NCI-H2196 (cell line): ENCODE measurements at regions not wholly inside any gene's neighbourhood (a gene's known extent, or its start where the extent isn't known, plus 50 kb on each side); places are given as distances from the start of the nearest gene placed in this dataset.
A peak's percentile ranks its signal among the peaks of the same experiment; 100 is the strongest.
"Not testable (repeated sequence)": the region's sequence is repeated elsewhere in the genome, so short reads cannot be mapped to it uniquely, and the experiment has no call there.

Source experiments
- DNase-seq: peaks from one replicate; lab custom pipeline; 2025; ENCODE audit not compliant: unreplicated experiment; lab: John Stamatoyannopoulos, UW

- DNase-seq: not testable (repeated sequence)
Measured at GRCh38 chr7:128561116-128561722, 84.7 kb downstream of the METTL2B start.

GRCh38 chr7:128562795-128563194 is 86.2 kb downstream of the METTL2B start:
- not testable (repeated sequence) for DNase-seq

GRCh38 chr7:128564123-128564700 is 87.7 kb downstream of the METTL2B start:
- not testable (repeated sequence) for DNase-seq

GRCh38 chr7:128564932-128565864 is 88.7 kb downstream of the METTL2B start:
- not testable (repeated sequence) for DNase-seq

- DNase-seq: not testable (repeated sequence)
Measured at GRCh38 chr7:128575277-128575676, 96.8 kb upstream of the GARIN1A start.

- DNase-seq: not testable (repeated sequence)
Measured at GRCh38 chr7:128576953-128577352, 95.1 kb upstream of the GARIN1A start.

- not testable (repeated sequence) for DNase-seq
Measured at GRCh38 chr7:128579843-128580242, 92.2 kb upstream of the GARIN1A start.

- DNase-seq: not testable (repeated sequence)
Measured at GRCh38 chr7:128581100-128581499, 91.0 kb upstream of the GARIN1A start.

- not testable (repeated sequence) for DNase-seq
Measured at GRCh38 chr7:128581825-128582561, 90.1 kb upstream of the GARIN1A start.

GRCh38 chr7:128586715-128587114 is 85.4 kb upstream of the GARIN1A start:
- DNase-seq: not testable (repeated sequence)

GRCh38 chr7:128591705-128592104 is 80.4 kb upstream of the GARIN1A start:
- no peak for DNase-seq

- DNase-seq: not testable (repeated sequence)
Measured at GRCh38 chr7:128592209-128592608, 79.9 kb upstream of the GARIN1A start.

- DNase-seq: not testable (repeated sequence)
Measured at GRCh38 chr7:128594061-128594460, 78.0 kb upstream of the GARIN1A start.

GRCh38 chr7:128596336-128597128 is 75.6 kb upstream of the GARIN1A start:
- not testable (repeated sequence) for DNase-seq

- DNase-seq: not testable (repeated sequence)
Measured at GRCh38 chr7:128598946-128599345, 73.1 kb upstream of the GARIN1A start.

- DNase-seq: peak; percentile 58
Measured at GRCh38 chr7:128608678-128609421, 63.2 kb upstream of the GARIN1A start.

- DNase-seq: not testable (repeated sequence)
Measured at GRCh38 chr7:128613366-128613765, 58.7 kb upstream of the GARIN1A start.

- not testable (repeated sequence) for DNase-seq
Measured at GRCh38 chr7:128614812-128615211, 57.3 kb upstream of the GARIN1A start.

- DNase-seq: not testable (repeated sequence)
Measured at GRCh38 chr7:128616799-128617198, 55.3 kb upstream of the GARIN1A start.
